Gastroesophageal sphincter (tissue), 4 donors: ENCODE measurements at regions not wholly inside any gene's neighbourhood (a gene's known extent, or its start where the extent isn't known, plus 50 kb on each side); places are given as distances from the start of the nearest gene placed in this dataset.
"Not testable (repeated sequence)": the region's sequence is repeated elsewhere in the genome, so short reads cannot be mapped to it uniquely, and the experiment has no call there.

ENCODE experiments used
- ATAC-seq: fragments of 150-250 bp; one replicate; pipeline ENCODE4 v1.9.1; 2016; ENCODE audit warnings: mild to moderate bottlenecking, moderate library complexity
- H3K27ac ChIP-seq, 4 donors: fragments of 200-600 bp; sonication (generic) in 3 of 4; 1 replicate in 3 of 4; 2 replicates in 1 of 4; pipeline ENCODE4 v1.5.1; 2016 to 2019
- H3K27me3 ChIP-seq: fragments of 200-600 bp; sonication (generic); one replicate; pipeline ENCODE4 v1.5.1; 2019
- H3K36me3 ChIP-seq, 2 donors: fragments of 200-600 bp; sonication (generic); one replicate each; pipeline ENCODE4 v1.5.1; 2019; ENCODE audit warnings: control low read depth in 1 of 2
- H3K4me1 ChIP-seq, 3 donors: fragments of 200-600 bp; sonication (generic); 1 replicate in 2 of 3; 2 replicates in 1 of 3; pipeline ENCODE4 v1.5.1; 2016 to 2019; ENCODE audit warnings: control low read depth in 2 of 3
- H3K4me3 ChIP-seq, 2 donors: fragments of 200-600 bp; sonication (generic); one replicate each; pipeline ENCODE4 v1.5.1; 2019; ENCODE audit warnings: mild to moderate bottlenecking in 1 of 2, moderate library complexity in 1 of 2
- H3K9me3 ChIP-seq, 3 donors: fragments of 200-600 bp; sonication (generic); one replicate each; pipeline ENCODE4 v1.5.1; 2017 to 2019; ENCODE audit warnings: control low read depth in 2 of 3
- EP300 ChIP-seq: sonication (generic); formaldehyde crosslinking; IDR thresholded peaks from one replicate; pipeline ENCODE4 v1.6.1; 2017; ENCODE audit warnings: antibody characterized with exemption, mild to moderate bottlenecking
- POLR2A ChIP-seq, 2 donors: fragments of 450-650 bp; IDR thresholded peaks; one replicate each; pipeline ENCODE4 v1.6.1; 2017; ENCODE audit warnings: antibody characterized with exemption in 2 of 2, mild to moderate bottlenecking in 2 of 2, moderate library complexity in 1 of 2
- POLR2AphosphoS5 ChIP-seq: sonication (generic); formaldehyde crosslinking; IDR thresholded peaks from one replicate; pipeline ENCODE4 v1.6.1; 2017; ENCODE audit warnings: antibody characterized with exemption
- WGBS, 2 donors: methylation state at CpG; one replicate each; pipeline ENCODE4 v1.1.5; 2018; ENCODE audit warnings: low coverage in 1 of 2; 5-methylcytosine and 5-hydroxymethylcytosine counted together
- TF ChIP-seq, protein P1 (sequence below), 4 experiments: fragments of 200-600 bp in 2 of 4; fragments of 450-650 bp in 2 of 4; sonication (generic) in 1 of 4; IDR thresholded peaks; one replicate each; pipeline ENCODE4 v1.5.1; 2017 to 2019; ENCODE audit warnings: antibody characterized with exemption in 4 of 4, mild to moderate bottlenecking in 2 of 4, moderate library complexity in 2 of 4

- WGBS, 2 donors = 89 to 100% methylated on average over 3 of the region's 3 CpGs
- Histone ChIP-seq H3K27ac (no peak overlapping the region), H3K27me3 (no peaks in the 10 kb centered on the region), H3K36me3 (no peaks in the 10 kb centered on the region), H3K4me3 (no peak overlapping the region), H3K9me3 (no peaks in the 10 kb centered on the region), H3K4me1 (no peaks in the 10 kb centered on the region)
- no peak for TF ChIP-seq POLR2AphosphoS5
- no peak for TF ChIP-seq EP300
- TF ChIP-seq, protein P1, sequence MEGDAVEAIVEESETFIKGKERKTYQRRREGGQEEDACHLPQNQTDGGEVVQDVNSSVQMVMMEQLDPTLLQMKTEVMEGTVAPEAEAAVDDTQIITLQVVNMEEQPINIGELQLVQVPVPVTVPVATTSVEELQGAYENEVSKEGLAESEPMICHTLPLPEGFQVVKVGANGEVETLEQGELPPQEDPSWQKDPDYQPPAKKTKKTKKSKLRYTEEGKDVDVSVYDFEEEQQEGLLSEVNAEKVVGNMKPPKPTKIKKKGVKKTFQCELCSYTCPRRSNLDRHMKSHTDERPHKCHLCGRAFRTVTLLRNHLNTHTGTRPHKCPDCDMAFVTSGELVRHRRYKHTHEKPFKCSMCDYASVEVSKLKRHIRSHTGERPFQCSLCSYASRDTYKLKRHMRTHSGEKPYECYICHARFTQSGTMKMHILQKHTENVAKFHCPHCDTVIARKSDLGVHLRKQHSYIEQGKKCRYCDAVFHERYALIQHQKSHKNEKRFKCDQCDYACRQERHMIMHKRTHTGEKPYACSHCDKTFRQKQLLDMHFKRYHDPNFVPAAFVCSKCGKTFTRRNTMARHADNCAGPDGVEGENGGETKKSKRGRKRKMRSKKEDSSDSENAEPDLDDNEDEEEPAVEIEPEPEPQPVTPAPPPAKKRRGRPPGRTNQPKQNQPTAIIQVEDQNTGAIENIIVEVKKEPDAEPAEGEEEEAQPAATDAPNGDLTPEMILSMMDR (IDR thresholded peaks at IDR 0.05) = no peak
- TF ChIP-seq POLR2A (IDR thresholded peaks at IDR 0.05) = no peak
- no peak for ATAC-seq
Observed at GRCh38 chr4:138630666-138631065, 384.9 kb upstream of the NOCT start.

GRCh38 chr4:138629669-138630068 lies 385.9 kb upstream of the NOCT start:
- no peaks in the 10 kb centered on the region for H3K27me3 ChIP-seq
- no peak for ATAC-seq
- TF ChIP-seq POLR2A (IDR thresholded peaks at IDR 0.05) (no peak), POLR2AphosphoS5 (no peak), EP300 (no peak)
- TF ChIP-seq, protein P1 (IDR thresholded peaks at IDR 0.05) = no peak
- H3K27ac ChIP-seq = no peak overlapping the region
- no peaks in the 10 kb centered on the region for H3K36me3 ChIP-seq
- H3K4me1 ChIP-seq = no peaks in the 10 kb centered on the region
- H3K4me3 ChIP-seq = no peak overlapping the region
- 92 to 100% methylated on average over 2 of the region's 2 CpGs for WGBS, 2 donors
- H3K9me3 ChIP-seq = no peaks in the 10 kb centered on the region

- 86 to 91% methylated on average over 4 to 5 of the region's 5 CpGs for WGBS, 2 donors
- Histone ChIP-seq H3K27ac (no peak overlapping the region), H3K9me3 (no peaks in the 10 kb centered on the region), H3K36me3 (no peaks in the 10 kb centered on the region), H3K4me1 (no peaks in the 10 kb centered on the region), H3K27me3 (no peaks in the 10 kb centered on the region), H3K4me3 (no peak overlapping the region)
- no peak for ATAC-seq
- TF ChIP-seq EP300 (no peak), POLR2A (IDR thresholded peaks at IDR 0.05) (no peak), POLR2AphosphoS5 (no peak)
- TF ChIP-seq, protein P1 (IDR thresholded peaks at IDR 0.05) = no peak
Observed at GRCh38 chr4:138627096-138627495, 384.9 kb upstream of the SLC7A11 start.

GRCh38 chr4:138622362-138622761 lies 380.2 kb upstream of the SLC7A11 start:
- not testable (repeated sequence) for H3K36me3 ChIP-seq, ATAC-seq, H3K27ac ChIP-seq, H3K4me1 ChIP-seq, H3K4me3 ChIP-seq, H3K9me3 ChIP-seq, H3K27me3 ChIP-seq
- 100% methylated on average over 2 of the region's 4 CpGs; no CpG with 5 or more reads in 1 of the 2 donors for WGBS, 2 donors

DNA sequence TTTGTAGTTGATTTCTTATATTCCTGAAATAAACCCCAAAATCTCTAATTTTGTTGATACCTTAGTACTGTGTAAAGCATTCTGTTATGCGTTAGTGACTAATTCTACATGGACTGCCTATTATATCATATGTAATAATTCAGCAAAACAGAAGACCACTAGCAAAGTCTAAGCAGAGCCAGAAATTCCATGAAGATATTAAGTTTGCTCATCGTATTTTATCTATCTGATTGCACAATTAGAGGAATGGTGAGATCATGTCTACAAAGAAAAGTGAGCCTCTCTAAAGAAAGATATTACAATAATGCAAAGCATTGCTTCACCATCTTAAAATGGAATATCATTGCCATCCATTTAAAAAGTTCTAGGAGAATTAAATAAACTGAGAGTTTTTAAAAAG lies 374.6 kb upstream of the SLC7A11 start:
- no peaks in the 10 kb centered on the region for H3K27me3 ChIP-seq
- no peak for ATAC-seq
- peaks cover 0 to 19% (median 0%) of the 10 kb centered on the region in 3 donors for H3K9me3 ChIP-seq
- H3K36me3 ChIP-seq = no peaks in the 10 kb centered on the region
- no peak overlapping the region for H3K27ac ChIP-seq
- no peaks in the 10 kb centered on the region for H3K4me1 ChIP-seq
- no peak for TF ChIP-seq POLR2A (IDR thresholded peaks at IDR 0.05)
- no peak for TF ChIP-seq EP300
- no peak for TF ChIP-seq POLR2AphosphoS5
- TF ChIP-seq, protein P1 (IDR thresholded peaks at IDR 0.05) = no peak
- H3K4me3 ChIP-seq = no peak overlapping the region
- 77 to 90% methylated on average over 2 of the region's 2 CpGs for WGBS, 2 donors
